ENCODE measurements at regions not wholly inside any gene's neighbourhood (a gene's known extent, or its start where the extent isn't known, plus 50 kb on each side); places are given as distances from the start of the nearest gene placed in this dataset.
A peak's percentile ranks its signal among the peaks of the same experiment; 100 is the strongest.

DNA sequence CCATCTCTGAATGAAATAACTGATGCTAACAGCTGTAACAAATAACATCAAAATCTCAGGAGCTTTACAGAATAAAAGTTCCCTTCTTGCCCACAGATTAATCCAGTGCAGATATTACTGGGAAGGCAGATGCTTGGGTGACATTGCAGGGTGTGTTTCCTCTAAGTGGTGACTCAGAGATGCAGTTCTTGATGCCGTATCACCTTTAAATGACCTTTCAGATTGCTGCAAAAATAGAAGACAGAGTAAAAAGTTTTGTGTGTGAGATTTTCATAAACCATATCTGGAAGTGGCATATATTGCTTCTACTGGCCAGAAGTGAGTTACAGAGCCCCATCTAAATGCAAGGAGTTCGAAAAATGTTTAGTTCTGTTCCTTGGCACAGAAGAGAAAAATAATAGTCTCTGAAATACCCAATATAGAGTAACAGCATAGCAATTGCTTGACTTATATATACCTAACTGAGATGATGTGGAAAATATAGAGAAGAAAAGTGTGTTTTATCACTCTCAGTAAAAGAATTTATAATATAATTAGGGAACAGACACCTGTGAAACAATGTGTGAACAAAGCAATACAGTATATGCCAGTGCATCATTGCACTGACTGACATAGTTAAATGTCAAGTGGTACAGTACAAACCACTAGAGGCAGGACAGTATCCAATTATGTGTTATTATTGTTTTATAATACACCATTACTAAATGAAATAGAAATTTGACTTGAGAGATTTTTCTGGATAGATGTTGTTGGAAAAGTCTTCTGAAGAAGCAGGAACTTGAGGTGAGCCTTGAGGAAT, 430.7 kb upstream of the CBLB start:
- Histone ChIP-seq H3K9me3 (ENCODE audit: low read depth) (no peaks in the 10 kb centered on the region), H3K4me2 (no peak overlapping the region), H2AFZ (no peak overlapping the region), H4K20me1 (ENCODE audit: insufficient read depth, poor library complexity, severe bottlenecking) (no peaks in the 10 kb centered on the region), H3K36me3 (replicated peaks; ENCODE audit: insufficient read depth, low read depth) (no peaks in the 10 kb centered on the region), H3K9me2 (replicated peaks; ENCODE audit: insufficient read depth) (no peaks in the 10 kb centered on the region), H3K27ac (no peak overlapping the region), H3K79me2 (no peaks in the 10 kb centered on the region), H3K4me1 (ENCODE audit: insufficient read depth) (no peaks in the 10 kb centered on the region), H3K27me3 (no peaks in the 10 kb centered on the region), H3K4me3 (no peak overlapping the region)
- WGBS (ENCODE audit: low lambda C conversion rate, missing lambda C conversion rate): 82% methylated on average over 2 of the region's 2 CpGs
- DNase-seq (ENCODE audit: low spot score): no peak
- no peak for TF ChIP-seq EZH2phosphoT487 (IDR thresholded peaks at IDR 0.05; ENCODE audit: low read depth, severe bottlenecking, unreplicated experiment)
- TF ChIP-seq, protein P1, sequence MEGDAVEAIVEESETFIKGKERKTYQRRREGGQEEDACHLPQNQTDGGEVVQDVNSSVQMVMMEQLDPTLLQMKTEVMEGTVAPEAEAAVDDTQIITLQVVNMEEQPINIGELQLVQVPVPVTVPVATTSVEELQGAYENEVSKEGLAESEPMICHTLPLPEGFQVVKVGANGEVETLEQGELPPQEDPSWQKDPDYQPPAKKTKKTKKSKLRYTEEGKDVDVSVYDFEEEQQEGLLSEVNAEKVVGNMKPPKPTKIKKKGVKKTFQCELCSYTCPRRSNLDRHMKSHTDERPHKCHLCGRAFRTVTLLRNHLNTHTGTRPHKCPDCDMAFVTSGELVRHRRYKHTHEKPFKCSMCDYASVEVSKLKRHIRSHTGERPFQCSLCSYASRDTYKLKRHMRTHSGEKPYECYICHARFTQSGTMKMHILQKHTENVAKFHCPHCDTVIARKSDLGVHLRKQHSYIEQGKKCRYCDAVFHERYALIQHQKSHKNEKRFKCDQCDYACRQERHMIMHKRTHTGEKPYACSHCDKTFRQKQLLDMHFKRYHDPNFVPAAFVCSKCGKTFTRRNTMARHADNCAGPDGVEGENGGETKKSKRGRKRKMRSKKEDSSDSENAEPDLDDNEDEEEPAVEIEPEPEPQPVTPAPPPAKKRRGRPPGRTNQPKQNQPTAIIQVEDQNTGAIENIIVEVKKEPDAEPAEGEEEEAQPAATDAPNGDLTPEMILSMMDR (IDR thresholded peaks at IDR 0.05; ENCODE audit: poor library complexity): no peak

DNA sequence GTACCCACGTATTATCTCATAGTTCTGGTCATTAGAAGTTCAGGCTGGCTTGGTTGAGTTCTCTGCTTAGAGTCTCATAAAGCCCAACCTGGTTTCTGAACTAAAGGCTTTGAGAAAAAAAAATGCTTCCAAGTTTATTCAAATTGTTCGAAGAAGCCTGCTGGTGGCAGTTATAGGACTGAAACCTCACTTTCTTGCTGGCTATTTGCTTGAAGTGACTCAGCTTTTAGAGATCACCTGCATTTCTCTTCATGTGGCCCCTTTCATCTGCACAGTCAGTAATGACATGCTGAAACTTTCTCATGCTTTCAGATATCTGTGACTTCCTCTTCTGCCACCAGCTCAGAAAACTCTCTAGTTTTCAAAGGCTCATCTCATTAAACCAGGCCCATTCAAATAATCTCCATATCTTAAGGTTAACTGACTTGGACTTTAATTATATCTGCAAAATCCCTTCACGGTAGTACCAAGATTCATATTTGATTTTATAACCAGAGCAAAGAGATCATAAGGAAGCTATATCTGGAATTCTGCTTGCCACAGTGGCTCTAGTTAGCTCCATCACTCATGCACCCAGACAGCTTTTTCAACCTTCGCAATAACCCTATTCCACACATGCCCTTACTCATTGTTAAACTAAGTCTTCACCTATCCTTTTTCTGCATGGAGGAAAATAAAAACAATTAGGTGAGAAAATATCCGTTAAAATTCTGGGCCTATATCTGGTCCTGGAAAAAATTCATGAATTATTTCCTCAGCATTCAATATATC, 433.8 kb upstream of the CBLB start:
- no peaks in the 10 kb centered on the region for H3K79me2 ChIP-seq
- H3K9me2 ChIP-seq (replicated peaks; ENCODE audit: insufficient read depth): no peaks in the 10 kb centered on the region
- no peak overlapping the region for H2AFZ ChIP-seq
- H4K20me1 ChIP-seq (ENCODE audit: insufficient read depth, poor library complexity, severe bottlenecking): no peaks in the 10 kb centered on the region
- no peaks in the 10 kb centered on the region for H3K36me3 ChIP-seq (replicated peaks; ENCODE audit: insufficient read depth, low read depth)
- H3K4me3 ChIP-seq: no peak overlapping the region
- no peak overlapping the region for H3K4me2 ChIP-seq
- H3K9me3 ChIP-seq (ENCODE audit: low read depth): no peaks in the 10 kb centered on the region
- DNase-seq (ENCODE audit: low spot score): peak; percentile 8
- H3K27ac ChIP-seq: no peak overlapping the region
- no peaks in the 10 kb centered on the region for H3K4me1 ChIP-seq (ENCODE audit: insufficient read depth)
- TF ChIP-seq EZH2 (IDR thresholded peaks at IDR 0.05; ENCODE audit: borderline replicate concordance) (no peak), EZH2phosphoT487 (IDR thresholded peaks at IDR 0.05; ENCODE audit: low read depth, severe bottlenecking, unreplicated experiment) (no peak)
- TF ChIP-seq, protein P1 (IDR thresholded peaks at IDR 0.05; ENCODE audit: poor library complexity): no peak
- WGBS (ENCODE audit: low lambda C conversion rate, missing lambda C conversion rate): 69% methylated on average over 5 of the region's 5 CpGs
- H3K27me3 ChIP-seq: no peaks in the 10 kb centered on the region

DNA sequence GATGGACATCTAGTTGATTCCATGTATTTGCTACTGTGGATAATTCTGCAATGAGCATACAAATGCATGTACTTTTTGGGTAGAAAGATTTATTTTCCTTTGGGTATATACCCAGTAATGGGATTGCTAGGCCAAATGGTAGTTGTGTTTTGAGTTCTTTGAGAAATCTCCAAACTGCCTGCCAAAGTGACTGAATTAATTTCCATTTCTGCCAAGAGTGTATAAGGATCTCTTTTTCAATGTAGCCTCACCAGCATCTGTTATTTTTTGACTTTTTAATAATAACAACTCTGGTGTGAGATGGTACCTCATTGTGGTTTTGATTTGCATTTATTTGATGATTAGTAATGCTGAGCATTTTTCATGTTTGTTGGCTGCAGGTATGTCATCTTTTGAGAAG, 435.0 kb upstream of the CBLB start:
- no peaks in the 10 kb centered on the region for H3K27me3 ChIP-seq
- H3K9me2 ChIP-seq (replicated peaks; ENCODE audit: insufficient read depth): no peaks in the 10 kb centered on the region
- H3K36me3 ChIP-seq (replicated peaks; ENCODE audit: insufficient read depth, low read depth): no peaks in the 10 kb centered on the region
- no peak overlapping the region for H3K27ac ChIP-seq
- no peaks in the 10 kb centered on the region for H3K4me1 ChIP-seq (ENCODE audit: insufficient read depth)
- no peaks in the 10 kb centered on the region for H4K20me1 ChIP-seq (ENCODE audit: insufficient read depth, poor library complexity, severe bottlenecking)
- no peaks in the 10 kb centered on the region for H3K79me2 ChIP-seq
- TF ChIP-seq EZH2 (IDR thresholded peaks at IDR 0.05; ENCODE audit: borderline replicate concordance): no peak
- TF ChIP-seq EZH2phosphoT487 (IDR thresholded peaks at IDR 0.05; ENCODE audit: low read depth, severe bottlenecking, unreplicated experiment): no peak
- TF ChIP-seq, protein P1 (IDR thresholded peaks at IDR 0.05; ENCODE audit: poor library complexity): no peak
- DNase-seq (ENCODE audit: low spot score): no peak
- no peak overlapping the region for H2AFZ ChIP-seq
- H3K4me2 ChIP-seq: no peak overlapping the region
- H3K4me3 ChIP-seq: no peak overlapping the region
- H3K9me3 ChIP-seq (ENCODE audit: low read depth): no peaks in the 10 kb centered on the region
